Transverse colon (tissue), 4 donors: ENCODE measurements at regions not wholly inside any gene's neighbourhood (a gene's known extent, or its start where the extent isn't known, plus 50 kb on each side); places are given as distances from the start of the nearest gene placed in this dataset.

Experiments used
- CTCF ChIP-seq, 5 experiments: fragments of 200-600 bp in 3 of 5; fragments of 450-650 bp in 2 of 5; sonication (generic) in 3 of 5; IDR thresholded peaks; 1 replicate in 2 of 5; 2 replicates in 3 of 5; pipeline ENCODE4 v1.5.1; 2016 to 2017; ENCODE audit warnings: antibody characterized with exemption in 5 of 5, inconsistent platforms in 3 of 5, mild to moderate bottlenecking in 2 of 5, moderate library complexity in 1 of 5
- POLR2AphosphoS5 ChIP-seq, 3 donors: sonication (generic); formaldehyde crosslinking; IDR thresholded peaks; one replicate each; pipeline ENCODE4 v1.6.1; 2016; ENCODE audit warnings: antibody characterized with exemption in 3 of 3

GRCh38 chr12:98446682-98447081 lies 68.7 kb upstream of the TMPO start:
- TF ChIP-seq CTCF (IDR thresholded peaks at IDR 0.05): no peak
- no peak for TF ChIP-seq POLR2AphosphoS5 (IDR thresholded peaks at IDR 0.05)
